ENCODE measurements at regions not wholly inside any gene's neighbourhood (a gene's known extent, or its start where the extent isn't known, plus 50 kb on each side); places are given as distances from the start of the nearest gene placed in this dataset.

GRCh38 chr20:56828402-56828801 is 199.3 kb downstream of the TFAP2C start:
- in situ Hi-C loops (cut with HindIII; ENCODE audit: low sequenced_read_pairs), result no loop called here

GRCh38 chr20:56829788-56830385 is 200.8 kb downstream of the TFAP2C start:
- in situ Hi-C loops (cut with HindIII; ENCODE audit: low sequenced_read_pairs), result no loop called here

- in situ Hi-C loops (cut with HindIII; ENCODE audit: low sequenced_read_pairs), result no loop called here
These were observed 202.7 kb downstream of the TFAP2C start for GRCh38 chr20:56831795-56832194.

- in situ Hi-C loops (cut with HindIII; ENCODE audit: low sequenced_read_pairs), result no loop called here
These were observed 204.3 kb downstream of the TFAP2C start for GRCh38 chr20:56833427-56833826.

GRCh38 chr20:56835829-56836550 is 206.9 kb downstream of the TFAP2C start:
- in situ Hi-C loops (cut with HindIII; ENCODE audit: low sequenced_read_pairs), result no loop called here

GRCh38 chr20:56839222-56839621 is 210.1 kb downstream of the TFAP2C start:
- in situ Hi-C loops (cut with HindIII; ENCODE audit: low sequenced_read_pairs), result no loop called here

- in situ Hi-C loops (cut with HindIII; ENCODE audit: low sequenced_read_pairs), result no loop called here
These were observed 210.7 kb downstream of the TFAP2C start for GRCh38 chr20:56839786-56840185.

- in situ Hi-C loops (cut with HindIII; ENCODE audit: low sequenced_read_pairs), result no loop called here
These were observed 211.7 kb downstream of the TFAP2C start for GRCh38 chr20:56840716-56841261.

GRCh38 chr20:56841346-56841908 is 212.3 kb downstream of the TFAP2C start:
- in situ Hi-C loops (cut with HindIII; ENCODE audit: low sequenced_read_pairs), result no loop called here

- in situ Hi-C loops (cut with HindIII; ENCODE audit: low sequenced_read_pairs), result no loop called here
These were observed 212.9 kb downstream of the TFAP2C start for GRCh38 chr20:56842056-56842455.

- in situ Hi-C loops (cut with HindIII; ENCODE audit: low sequenced_read_pairs), result no loop called here
These were observed 214.3 kb downstream of the TFAP2C start for GRCh38 chr20:56843386-56843785.

GRCh38 chr20:56843817-56844216 is 214.7 kb downstream of the TFAP2C start:
- in situ Hi-C loops (cut with HindIII; ENCODE audit: low sequenced_read_pairs), result no loop called here

- in situ Hi-C loops (cut with HindIII; ENCODE audit: low sequenced_read_pairs), result loop anchor here (5.0 kb wide), 1 partner anchor 97 kb away; no protein-coding TSS in a partner anchor
These were observed 216.5 kb downstream of the TFAP2C start for GRCh38 chr20:56845546-56846086.

GRCh38 chr20:56848561-56848960 is 219.5 kb downstream of the TFAP2C start:
- in situ Hi-C loops (cut with HindIII; ENCODE audit: low sequenced_read_pairs), result loop anchor here (5.0 kb wide), 1 partner anchor 94 kb away; no protein-coding TSS in a partner anchor

- in situ Hi-C loops (cut with HindIII; ENCODE audit: low sequenced_read_pairs), result no loop called here
These were observed 222.4 kb downstream of the TFAP2C start for GRCh38 chr20:56851552-56851951.

GRCh38 chr20:56855708-56856107 is 226.6 kb downstream of the TFAP2C start:
- in situ Hi-C loops (cut with HindIII; ENCODE audit: low sequenced_read_pairs), result no loop called here

- in situ Hi-C loops (cut with HindIII; ENCODE audit: low sequenced_read_pairs), result no loop called here
These were observed 228.8 kb downstream of the TFAP2C start for GRCh38 chr20:56857950-56858349.

- in situ Hi-C loops (cut with HindIII; ENCODE audit: low sequenced_read_pairs), result no loop called here
These were observed 230.1 kb downstream of the TFAP2C start for GRCh38 chr20:56859039-56859800.

GRCh38 chr20:56859801-56860261 is 230.7 kb downstream of the TFAP2C start:
- in situ Hi-C loops (cut with HindIII; ENCODE audit: low sequenced_read_pairs), result no loop called here

GRCh38 chr20:56860413-56860812 is 231.3 kb downstream of the TFAP2C start:
- in situ Hi-C loops (cut with HindIII; ENCODE audit: low sequenced_read_pairs), result no loop called here

- in situ Hi-C loops (cut with HindIII; ENCODE audit: low sequenced_read_pairs), result no loop called here
These were observed 232.5 kb downstream of the TFAP2C start for GRCh38 chr20:56861590-56861989.
